ENCODE measurements at regions not wholly inside any gene's neighbourhood (a gene's known extent, or its start where the extent isn't known, plus 50 kb on each side); places are given as distances from the start of the nearest gene placed in this dataset.

- Histone ChIP-seq H3K36me3 (ENCODE audit: low read depth) (no peaks in the 10 kb centered on the region), H3K9ac (no peak overlapping the region), H3K9me2 (ENCODE audit: insufficient read depth) (no peaks in the 10 kb centered on the region), H3K4me3 (no peak overlapping the region), H4K20me1 (ENCODE audit: insufficient read depth) (no peaks in the 10 kb centered on the region), H3K4me1 (ENCODE audit: insufficient read depth) (no peaks in the 10 kb centered on the region), H3K79me2 (ENCODE audit: insufficient read depth) (no peaks in the 10 kb centered on the region), H3F3A (ENCODE audit: insufficient read depth) (no peaks in the 10 kb centered on the region), H3K4me2 (ENCODE audit: unreplicated experiment) (no peak overlapping the region), H3K27me3 (replicated peaks; ENCODE audit: insufficient read depth) (no peaks in the 10 kb centered on the region), H3K9me3 (ENCODE audit: low read depth) (no peaks in the 10 kb centered on the region), H2AFZ (no peak overlapping the region), H3K27ac (no peak overlapping the region)
- in situ Hi-C loops (cut with MboI) = no loop called here
- no peak for DNase-seq
- TF ChIP-seq EZH2 (IDR thresholded peaks at IDR 0.05; ENCODE audit: insufficient read depth, poor library complexity, severe bottlenecking) (no peak), EZH2phosphoT487 (IDR thresholded peaks at IDR 0.05; ENCODE audit: insufficient read depth, low read depth) (no peak)
- 44 to 47% methylated on average over 2 of the region's 2 CpGs for WGBS, 2 experiments (ENCODE audit: low coverage in 1 of 2, low lambda C conversion rate in 2 of 2, missing lambda C conversion rate in 2 of 2)
Measured at GRCh38 chr1:79726911-79727310, 720.4 kb upstream of the ADGRL4 start.

GRCh38 chr1:79726321-79726720 is 719.8 kb upstream of the ADGRL4 start:
- Histone ChIP-seq H3K4me2 (ENCODE audit: unreplicated experiment) (no peak overlapping the region), H3K36me3 (ENCODE audit: low read depth) (no peaks in the 10 kb centered on the region), H3K9ac (no peak overlapping the region), H2AFZ (no peak overlapping the region), H3K4me3 (no peak overlapping the region), H3K4me1 (ENCODE audit: insufficient read depth) (no peaks in the 10 kb centered on the region), H3K27ac (no peak overlapping the region), H4K20me1 (ENCODE audit: insufficient read depth) (no peaks in the 10 kb centered on the region), H3K79me2 (ENCODE audit: insufficient read depth) (no peaks in the 10 kb centered on the region), H3K9me3 (ENCODE audit: low read depth) (no peaks in the 10 kb centered on the region), H3K27me3 (replicated peaks; ENCODE audit: insufficient read depth) (no peaks in the 10 kb centered on the region; the same call in 1 of the 2 replicates), H3K9me2 (ENCODE audit: insufficient read depth) (no peaks in the 10 kb centered on the region), H3F3A (ENCODE audit: insufficient read depth) (no peaks in the 10 kb centered on the region)
- TF ChIP-seq EZH2phosphoT487 (IDR thresholded peaks at IDR 0.05; ENCODE audit: insufficient read depth, low read depth) (no peak), EZH2 (IDR thresholded peaks at IDR 0.05; ENCODE audit: insufficient read depth, poor library complexity, severe bottlenecking) (no peak)
- 3 to 5% methylated on average over 2 of the region's 2 CpGs for WGBS, 2 experiments (ENCODE audit: low coverage in 1 of 2, low lambda C conversion rate in 2 of 2, missing lambda C conversion rate in 2 of 2)
- peak; percentile 3 for DNase-seq
- in situ Hi-C loops (cut with MboI) = no loop called here

GRCh38 chr1:79716447-79716846 is 709.9 kb upstream of the ADGRL4 start:
- H3K4me2 ChIP-seq (ENCODE audit: unreplicated experiment) = no peak overlapping the region
- H3K27me3 ChIP-seq (replicated peaks; ENCODE audit: insufficient read depth) = no peaks in the 10 kb centered on the region; the same call in 1 of the 2 replicates
- TF ChIP-seq EZH2 (IDR thresholded peaks at IDR 0.05; ENCODE audit: insufficient read depth, poor library complexity, severe bottlenecking) (no peak), EZH2phosphoT487 (IDR thresholded peaks at IDR 0.05; ENCODE audit: insufficient read depth, low read depth) (no peak)
- no peaks in the 10 kb centered on the region for H3F3A ChIP-seq (ENCODE audit: insufficient read depth)
- no peak overlapping the region for H3K9ac ChIP-seq
- no peaks in the 10 kb centered on the region for H3K9me2 ChIP-seq (ENCODE audit: insufficient read depth)
- peaks cover 4% of the 10 kb centered on the region; the same call in 1 of the 2 replicates for H3K4me1 ChIP-seq (ENCODE audit: insufficient read depth)
- no peak overlapping the region for H2AFZ ChIP-seq
- no peak overlapping the region for H3K27ac ChIP-seq
- H3K9me3 ChIP-seq (ENCODE audit: low read depth) = no peaks in the 10 kb centered on the region
- no peaks in the 10 kb centered on the region for H4K20me1 ChIP-seq (ENCODE audit: insufficient read depth)
- no peak overlapping the region for H3K4me3 ChIP-seq
- H3K36me3 ChIP-seq (ENCODE audit: low read depth) = no peaks in the 10 kb centered on the region
- in situ Hi-C loops (cut with MboI) = no loop called here
- H3K79me2 ChIP-seq (ENCODE audit: insufficient read depth) = no peaks in the 10 kb centered on the region
- peak; percentile 20 for DNase-seq

- no peaks in the 10 kb centered on the region for H3F3A ChIP-seq (ENCODE audit: insufficient read depth)
- H2AFZ ChIP-seq = no peak overlapping the region
- no peaks in the 10 kb centered on the region for H3K27me3 ChIP-seq (replicated peaks; ENCODE audit: insufficient read depth)
- no peaks in the 10 kb centered on the region for H3K36me3 ChIP-seq (ENCODE audit: low read depth)
- H4K20me1 ChIP-seq (ENCODE audit: insufficient read depth) = no peaks in the 10 kb centered on the region
- TF ChIP-seq EZH2phosphoT487 (IDR thresholded peaks at IDR 0.05; ENCODE audit: insufficient read depth, low read depth) (no peak), EZH2 (IDR thresholded peaks at IDR 0.05; ENCODE audit: insufficient read depth, poor library complexity, severe bottlenecking) (no peak)
- no peak overlapping the region for H3K4me2 ChIP-seq (ENCODE audit: unreplicated experiment)
- no peaks in the 10 kb centered on the region for H3K79me2 ChIP-seq (ENCODE audit: insufficient read depth)
- in situ Hi-C loops (cut with MboI) = no loop called here
- H3K9me2 ChIP-seq (ENCODE audit: insufficient read depth) = no peaks in the 10 kb centered on the region
- peaks cover 4% of the 10 kb centered on the region; the same call in 1 of the 2 replicates for H3K4me1 ChIP-seq (ENCODE audit: insufficient read depth)
- no peak for DNase-seq
- H3K9me3 ChIP-seq (ENCODE audit: low read depth) = no peaks in the 10 kb centered on the region
- H3K27ac ChIP-seq = no peak overlapping the region
- no peak overlapping the region for H3K4me3 ChIP-seq
- no peak overlapping the region for H3K9ac ChIP-seq
Measured at GRCh38 chr1:79714664-79715063, 708.1 kb upstream of the ADGRL4 start.

- no peaks in the 10 kb centered on the region for H4K20me1 ChIP-seq (ENCODE audit: insufficient read depth)
- no peak overlapping the region for H3K27ac ChIP-seq
- TF ChIP-seq EZH2 (IDR thresholded peaks at IDR 0.05; ENCODE audit: insufficient read depth, poor library complexity, severe bottlenecking) (no peak), EZH2phosphoT487 (IDR thresholded peaks at IDR 0.05; ENCODE audit: insufficient read depth, low read depth) (no peak)
- H3K4me1 ChIP-seq (ENCODE audit: insufficient read depth) = no peaks in the 10 kb centered on the region
- H2AFZ ChIP-seq = 0 out of 2 replicates have a peak overlapping the region, but pooled peaks have one; percentile 6
- H3K36me3 ChIP-seq (ENCODE audit: low read depth) = no peaks in the 10 kb centered on the region
- no peak overlapping the region for H3K4me3 ChIP-seq
- in situ Hi-C loops (cut with MboI) = no loop called here
- DNase-seq = peak; percentile 26
- no peaks in the 10 kb centered on the region for H3F3A ChIP-seq (ENCODE audit: insufficient read depth)
- no peaks in the 10 kb centered on the region for H3K9me2 ChIP-seq (ENCODE audit: insufficient read depth)
- H3K79me2 ChIP-seq (ENCODE audit: insufficient read depth) = no peaks in the 10 kb centered on the region
- WGBS, 2 experiments (ENCODE audit: low coverage in 1 of 2, low lambda C conversion rate in 2 of 2, missing lambda C conversion rate in 2 of 2) = 28 to 29% methylated on average over 3 of the region's 3 CpGs
- H3K27me3 ChIP-seq (replicated peaks; ENCODE audit: insufficient read depth) = no peaks in the 10 kb centered on the region
- H3K4me2 ChIP-seq (ENCODE audit: unreplicated experiment) = no peak overlapping the region
- H3K9ac ChIP-seq = no peak overlapping the region
- H3K9me3 ChIP-seq (ENCODE audit: low read depth) = no peaks in the 10 kb centered on the region
Measured at GRCh38 chr1:79711001-79711431, 704.5 kb upstream of the ADGRL4 start.

All from GM23248 (cell line).